ENCODE measurements at regions not wholly inside any gene's neighbourhood (a gene's known extent, or its start where the extent isn't known, plus 50 kb on each side); places are given as distances from the start of the nearest gene placed in this dataset.

GRCh38 chr2:58553522-58553921 lies 312.4 kb upstream of the FANCL start:
- POLR2A ChIA-PET = no interaction called here

GRCh38 chr2:58545300-58546280 lies 304.5 kb upstream of the FANCL start:
- no peak for ATAC-seq
- H3K4me1 Mint-ChIP-seq = no peaks in the 10 kb centered on the region
- H3K4me3 Mint-ChIP-seq = no peak overlapping the region
- H3K9me3 Mint-ChIP-seq (ENCODE audit: low read depth) = no peaks in the 10 kb centered on the region
- H3K27me3 Mint-ChIP-seq = no peaks in the 10 kb centered on the region
- no peaks in the 10 kb centered on the region for H3K36me3 Mint-ChIP-seq (ENCODE audit: low read depth)
- CTCF ChIA-PET = interaction anchor here (0.6 kb wide), 1 partner anchor 26 kb away, joined by 3 read pairs; no protein-coding TSS in a partner anchor
- intact Hi-C loops (cut with DNase I, micrococcal nuclease) = no loop called here
- POLR2A ChIA-PET = no interaction called here
- DNase-seq = no peak
- no peak overlapping the region for H3K27ac Mint-ChIP-seq

More at GRCh38 chr2:58553522-58553921, 312.4 kb upstream of the FANCL start:
- Mint-ChIP-seq H3K4me3 (no peak overlapping the region), H3K27ac (no peak overlapping the region), H3K36me3 (ENCODE audit: low read depth) (no peaks in the 10 kb centered on the region), H3K4me1 (no peaks in the 10 kb centered on the region), H3K27me3 (no peaks in the 10 kb centered on the region), H3K9me3 (ENCODE audit: low read depth) (no peaks in the 10 kb centered on the region)
- intact Hi-C loops (cut with DNase I, micrococcal nuclease) = no loop called here
- ATAC-seq = no peak
- DNase-seq = no peak
- CTCF ChIA-PET = interaction anchor here (1.3 kb wide), 1 partner anchor 648 kb away, joined by 3 read pairs; no protein-coding TSS in a partner anchor

GRCh38 chr2:58543442-58543841 lies 302.3 kb upstream of the FANCL start:
- no peak for DNase-seq
- ATAC-seq = no peak
- no peak overlapping the region for H3K27ac Mint-ChIP-seq
- intact Hi-C loops (cut with DNase I, micrococcal nuclease) = no loop called here
- H3K27me3 Mint-ChIP-seq = no peaks in the 10 kb centered on the region
- H3K36me3 Mint-ChIP-seq (ENCODE audit: low read depth) = no peaks in the 10 kb centered on the region
- H3K9me3 Mint-ChIP-seq (ENCODE audit: low read depth) = no peaks in the 10 kb centered on the region
- ChIA-PET POLR2A (no interaction called here), CTCF (no interaction called here)
- H3K4me3 Mint-ChIP-seq = no peak overlapping the region
- no peaks in the 10 kb centered on the region for H3K4me1 Mint-ChIP-seq

- ATAC-seq = no peak
- Mint-ChIP-seq H3K9me3 (ENCODE audit: low read depth) (no peaks in the 10 kb centered on the region), H3K27me3 (no peaks in the 10 kb centered on the region), H3K27ac (no peak overlapping the region), H3K4me3 (no peak overlapping the region), H3K4me1 (no peaks in the 10 kb centered on the region), H3K36me3 (ENCODE audit: low read depth) (no peaks in the 10 kb centered on the region)
- intact Hi-C loops (cut with DNase I, micrococcal nuclease) = no loop called here
- POLR2A ChIA-PET = no interaction called here
- no peak for DNase-seq
- CTCF ChIA-PET = no interaction called here
These were observed 300.4 kb upstream of the FANCL start for GRCh38 chr2:58541511-58541910.

- H3K4me1 Mint-ChIP-seq = no peaks in the 10 kb centered on the region
These were observed 299.6 kb upstream of the FANCL start for GRCh38 chr2:58540681-58541080.

GRCh38 chr2:58539973-58540372 lies 298.8 kb upstream of the FANCL start:
- H3K4me1 Mint-ChIP-seq = no peaks in the 10 kb centered on the region
- no peaks in the 10 kb centered on the region for H3K36me3 Mint-ChIP-seq (ENCODE audit: low read depth)
- ChIA-PET POLR2A (no interaction called here), CTCF (interaction anchor here (0.6 kb wide), 2 partner anchors 102 to 561 kb away, joined by 3 read pairs; no protein-coding TSS in a partner anchor)
- H3K27ac Mint-ChIP-seq = no peak overlapping the region
- ATAC-seq = no peak
- intact Hi-C loops (cut with DNase I, micrococcal nuclease) = no loop called here
- no peaks in the 10 kb centered on the region for H3K9me3 Mint-ChIP-seq (ENCODE audit: low read depth)
- no peaks in the 10 kb centered on the region for H3K27me3 Mint-ChIP-seq
- no peak for DNase-seq
- H3K4me3 Mint-ChIP-seq = no peak overlapping the region

More at GRCh38 chr2:58540681-58541080, 299.6 kb upstream of the FANCL start:
- DNase-seq = no peak
- Mint-ChIP-seq H3K36me3 (ENCODE audit: low read depth) (no peaks in the 10 kb centered on the region), H3K27ac (no peak overlapping the region), H3K4me3 (no peak overlapping the region), H3K27me3 (no peaks in the 10 kb centered on the region), H3K9me3 (ENCODE audit: low read depth) (no peaks in the 10 kb centered on the region)
- ATAC-seq = no peak
- CTCF ChIA-PET = interaction anchor here (0.6 kb wide), 1 partner anchor 102 kb away, joined by 3 read pairs; no protein-coding TSS in a partner anchor
- POLR2A ChIA-PET = no interaction called here
- intact Hi-C loops (cut with DNase I, micrococcal nuclease) = no loop called here

GRCh38 chr2:58535990-58536389 lies 294.9 kb upstream of the FANCL start:
- DNase-seq (no peak), ATAC-seq (no peak)
- H3K4me3 Mint-ChIP-seq = no peak overlapping the region
- ChIA-PET POLR2A (no interaction called here), CTCF (no interaction called here)
- H3K4me1 Mint-ChIP-seq = no peaks in the 10 kb centered on the region
- no peaks in the 10 kb centered on the region for H3K36me3 Mint-ChIP-seq (ENCODE audit: low read depth)
- H3K27me3 Mint-ChIP-seq = peaks cover 2% of the 10 kb centered on the region
- no peaks in the 10 kb centered on the region for H3K9me3 Mint-ChIP-seq (ENCODE audit: low read depth)
- intact Hi-C loops (cut with DNase I, micrococcal nuclease) = no loop called here
- no peak overlapping the region for H3K27ac Mint-ChIP-seq

- no peak overlapping the region for H3K27ac Mint-ChIP-seq
- no peaks in the 10 kb centered on the region for H3K4me1 Mint-ChIP-seq
- no peaks in the 10 kb centered on the region for H3K9me3 Mint-ChIP-seq (ENCODE audit: low read depth)
- peaks cover 2% of the 10 kb centered on the region for H3K27me3 Mint-ChIP-seq
- POLR2A ChIA-PET = no interaction called here
- H3K36me3 Mint-ChIP-seq (ENCODE audit: low read depth) = no peaks in the 10 kb centered on the region
- intact Hi-C loops (cut with DNase I, micrococcal nuclease) = no loop called here
- ATAC-seq = no peak
- CTCF ChIA-PET = no interaction called here
- no peak for DNase-seq
- no peak overlapping the region for H3K4me3 Mint-ChIP-seq
These were observed 294.1 kb upstream of the FANCL start for GRCh38 chr2:58535182-58535581.

GRCh38 chr2:58533376-58533775 lies 292.3 kb upstream of the FANCL start:
- CTCF ChIA-PET = no interaction called here
- no peak for ATAC-seq
- no peak overlapping the region for H3K27ac Mint-ChIP-seq

GRCh38 chr2:58532641-58533040 lies 291.5 kb upstream of the FANCL start:
- no peaks in the 10 kb centered on the region for H3K4me1 Mint-ChIP-seq
- no peaks in the 10 kb centered on the region for H3K9me3 Mint-ChIP-seq (ENCODE audit: low read depth)
- POLR2A ChIA-PET = no interaction called here
- CTCF ChIA-PET = no interaction called here
- intact Hi-C loops (cut with DNase I, micrococcal nuclease) = no loop called here
- no peak overlapping the region for H3K27ac Mint-ChIP-seq
- H3K4me3 Mint-ChIP-seq = no peak overlapping the region
- DNase-seq (no peak), ATAC-seq (no peak)
- peaks cover 2% of the 10 kb centered on the region for H3K27me3 Mint-ChIP-seq
- H3K36me3 Mint-ChIP-seq (ENCODE audit: low read depth) = no peaks in the 10 kb centered on the region

More at GRCh38 chr2:58533376-58533775, 292.3 kb upstream of the FANCL start:
- H3K27me3 Mint-ChIP-seq = peaks cover 2% of the 10 kb centered on the region
- POLR2A ChIA-PET = no interaction called here
- H3K9me3 Mint-ChIP-seq (ENCODE audit: low read depth) = no peaks in the 10 kb centered on the region
- no peaks in the 10 kb centered on the region for H3K4me1 Mint-ChIP-seq
- no peak for DNase-seq
- H3K4me3 Mint-ChIP-seq = no peak overlapping the region
- intact Hi-C loops (cut with DNase I, micrococcal nuclease) = no loop called here
- no peaks in the 10 kb centered on the region for H3K36me3 Mint-ChIP-seq (ENCODE audit: low read depth)

GRCh38 chr2:58527647-58528046 lies 286.5 kb upstream of the FANCL start:
- ChIA-PET CTCF (no interaction called here), POLR2A (no interaction called here)
- no peak overlapping the region for H3K27ac Mint-ChIP-seq
- no peaks in the 10 kb centered on the region for H3K9me3 Mint-ChIP-seq (ENCODE audit: low read depth)
- H3K4me3 Mint-ChIP-seq = no peak overlapping the region
- no peaks in the 10 kb centered on the region for H3K4me1 Mint-ChIP-seq
- H3K36me3 Mint-ChIP-seq (ENCODE audit: low read depth) = no peaks in the 10 kb centered on the region
- intact Hi-C loops (cut with DNase I, micrococcal nuclease) = no loop called here
- no peak for ATAC-seq
- H3K27me3 Mint-ChIP-seq = peaks cover 3% of the 10 kb centered on the region
- no peak for DNase-seq

GRCh38 chr2:58521803-58522554 lies 280.9 kb upstream of the FANCL start:
- Mint-ChIP-seq H3K27me3 (peaks cover 3% of the 10 kb centered on the region), H3K27ac (no peak overlapping the region), H3K9me3 (ENCODE audit: low read depth) (no peaks in the 10 kb centered on the region), H3K4me1 (no peaks in the 10 kb centered on the region), H3K36me3 (ENCODE audit: low read depth) (no peaks in the 10 kb centered on the region), H3K4me3 (no peak overlapping the region)
- intact Hi-C loops (cut with DNase I, micrococcal nuclease) = no loop called here
- CTCF ChIA-PET = no interaction called here
- ATAC-seq (no peak), DNase-seq (no peak)
- POLR2A ChIA-PET = no interaction called here
